ENCODE measurements at regions not wholly inside any gene's neighbourhood (a gene's known extent, or its start where the extent isn't known, plus 50 kb on each side); places are given as distances from the start of the nearest gene placed in this dataset.
"Not testable (repeated sequence)": the region's sequence is repeated elsewhere in the genome, so short reads cannot be mapped to it uniquely, and the experiment has no call there.

- intact Hi-C loops (cut with DNase I; ENCODE audit: low total_unique reads): no loop called here
- H3K27me3 ChIP-seq: no peaks in the 10 kb centered on the region
- no peaks in the 10 kb centered on the region for H3K9me3 ChIP-seq
- DNase-seq: no peak
- H3K4me1 ChIP-seq: no peaks in the 10 kb centered on the region
- H3K4me3 ChIP-seq: no peak overlapping the region
- no peak overlapping the region for H3K27ac ChIP-seq
- no peaks in the 10 kb centered on the region for H3K36me3 ChIP-seq
- TF ChIP-seq CTCF (IDR thresholded peaks at IDR 0.05): no peak
These were observed 903.5 kb downstream of the DNAJB9 start for GRCh38 chr7:109473172-109473571.

- TF ChIP-seq CTCF (IDR thresholded peaks at IDR 0.05): no peak
- Histone ChIP-seq H3K36me3 (no peaks in the 10 kb centered on the region), H3K27ac (no peak overlapping the region), H3K4me3 (no peak overlapping the region), H3K4me1 (no peaks in the 10 kb centered on the region), H3K27me3 (no peaks in the 10 kb centered on the region), H3K9me3 (no peaks in the 10 kb centered on the region)
- no peak for DNase-seq
- intact Hi-C loops (cut with DNase I; ENCODE audit: low total_unique reads): no loop called here
These were observed 906.7 kb downstream of the DNAJB9 start for GRCh38 chr7:109476409-109476808.

- no peak for TF ChIP-seq CTCF (IDR thresholded peaks at IDR 0.05)
- no peaks in the 10 kb centered on the region for H3K9me3 ChIP-seq
- no peak for DNase-seq
- H3K4me3 ChIP-seq: no peak overlapping the region
- intact Hi-C loops (cut with DNase I; ENCODE audit: low total_unique reads): no loop called here
- H3K36me3 ChIP-seq: no peaks in the 10 kb centered on the region
- H3K4me1 ChIP-seq: no peaks in the 10 kb centered on the region
- no peaks in the 10 kb centered on the region for H3K27me3 ChIP-seq
- H3K27ac ChIP-seq: no peak overlapping the region
These were observed 909.7 kb downstream of the DNAJB9 start for GRCh38 chr7:109479388-109479787.

- H3K9me3 ChIP-seq; H3K36me3 ChIP-seq; DNase-seq; H3K4me3 ChIP-seq; H3K27ac ChIP-seq; intact Hi-C loops (cut with DNase I; ENCODE audit: low total_unique reads); H3K4me1 ChIP-seq; H3K27me3 ChIP-seq: not testable (repeated sequence)
These were observed 920.9 kb downstream of the DNAJB9 start for GRCh38 chr7:109490607-109491006.

- no peak for TF ChIP-seq CTCF (IDR thresholded peaks at IDR 0.05)
- peaks cover 0 to 7% (median 5%) of the 10 kb centered on the region in 3 donors for H3K9me3 ChIP-seq
- H3K27me3 ChIP-seq: no peaks in the 10 kb centered on the region
- no peak overlapping the region for H3K27ac ChIP-seq
- H3K36me3 ChIP-seq: no peaks in the 10 kb centered on the region
- intact Hi-C loops (cut with DNase I; ENCODE audit: low total_unique reads): no loop called here
- no peak overlapping the region for H3K4me3 ChIP-seq
- DNase-seq: no peak
- H3K4me1 ChIP-seq: no peaks in the 10 kb centered on the region
These were observed 927.4 kb downstream of the DNAJB9 start for GRCh38 chr7:109497053-109497452.

- DNase-seq: no peak
- peaks cover 0 to 7% (median 5%) of the 10 kb centered on the region in 3 donors for H3K9me3 ChIP-seq
- H3K27ac ChIP-seq: no peak overlapping the region
- H3K36me3 ChIP-seq: no peaks in the 10 kb centered on the region
- intact Hi-C loops (cut with DNase I; ENCODE audit: low total_unique reads): no loop called here
- TF ChIP-seq CTCF (IDR thresholded peaks at IDR 0.05): no peak
- H3K4me1 ChIP-seq: no peaks in the 10 kb centered on the region
- no peaks in the 10 kb centered on the region for H3K27me3 ChIP-seq
- no peak overlapping the region for H3K4me3 ChIP-seq
These were observed 928.5 kb downstream of the DNAJB9 start for GRCh38 chr7:109498131-109498530.

All from tibial artery (tissue), 4 donors.